Fibroblast of the aortic adventitia (primary cell): ENCODE measurements at regions not wholly inside any gene's neighbourhood (a gene's known extent, or its start where the extent isn't known, plus 50 kb on each side); places are given as distances from the start of the nearest gene placed in this dataset.

Experiments used
- DNase-seq: peaks from one replicate; pipeline ENCODE4 v3.0.0-alpha.2; 2010; ENCODE audit warnings: low read depth
- H3K4me3 ChIP-seq: 2 replicates; pipeline ENCODE4 v1.5.1; 2011; ENCODE audit warnings: low read depth, mild to moderate bottlenecking, control low read depth, low read length, moderate library complexity
- TF ChIP-seq, protein P1 (sequence below): IDR thresholded peaks from 2 replicates; pipeline ENCODE4 v1.5.1; 2011; ENCODE audit warnings: mild to moderate bottlenecking, low read length, control low read depth, inconsistent platforms; ENCODE audit not compliant: insufficient read depth

DNA sequence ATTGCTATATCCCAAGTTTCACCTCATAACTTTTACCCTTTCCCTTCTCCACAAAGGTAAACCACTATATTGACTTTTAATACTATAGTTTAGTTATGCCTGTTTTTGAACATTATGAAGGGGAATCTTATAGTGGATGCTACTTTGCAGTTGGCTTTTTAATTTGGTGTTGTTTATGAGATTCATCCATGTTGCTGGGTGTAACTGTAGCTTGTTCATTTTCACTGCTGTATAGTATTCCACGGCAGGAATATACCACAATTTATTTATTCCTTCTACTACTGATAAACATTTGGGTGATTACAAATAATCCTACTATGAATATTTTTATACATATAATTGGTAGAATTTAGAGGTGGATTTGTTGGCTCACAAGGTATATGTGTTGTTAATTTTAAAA, 88.4 kb upstream of the NALF2 start:
- TF ChIP-seq, protein P1, sequence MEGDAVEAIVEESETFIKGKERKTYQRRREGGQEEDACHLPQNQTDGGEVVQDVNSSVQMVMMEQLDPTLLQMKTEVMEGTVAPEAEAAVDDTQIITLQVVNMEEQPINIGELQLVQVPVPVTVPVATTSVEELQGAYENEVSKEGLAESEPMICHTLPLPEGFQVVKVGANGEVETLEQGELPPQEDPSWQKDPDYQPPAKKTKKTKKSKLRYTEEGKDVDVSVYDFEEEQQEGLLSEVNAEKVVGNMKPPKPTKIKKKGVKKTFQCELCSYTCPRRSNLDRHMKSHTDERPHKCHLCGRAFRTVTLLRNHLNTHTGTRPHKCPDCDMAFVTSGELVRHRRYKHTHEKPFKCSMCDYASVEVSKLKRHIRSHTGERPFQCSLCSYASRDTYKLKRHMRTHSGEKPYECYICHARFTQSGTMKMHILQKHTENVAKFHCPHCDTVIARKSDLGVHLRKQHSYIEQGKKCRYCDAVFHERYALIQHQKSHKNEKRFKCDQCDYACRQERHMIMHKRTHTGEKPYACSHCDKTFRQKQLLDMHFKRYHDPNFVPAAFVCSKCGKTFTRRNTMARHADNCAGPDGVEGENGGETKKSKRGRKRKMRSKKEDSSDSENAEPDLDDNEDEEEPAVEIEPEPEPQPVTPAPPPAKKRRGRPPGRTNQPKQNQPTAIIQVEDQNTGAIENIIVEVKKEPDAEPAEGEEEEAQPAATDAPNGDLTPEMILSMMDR = no peak
- H3K4me3 ChIP-seq = no peak overlapping the region
- DNase-seq = no peak

DNA sequence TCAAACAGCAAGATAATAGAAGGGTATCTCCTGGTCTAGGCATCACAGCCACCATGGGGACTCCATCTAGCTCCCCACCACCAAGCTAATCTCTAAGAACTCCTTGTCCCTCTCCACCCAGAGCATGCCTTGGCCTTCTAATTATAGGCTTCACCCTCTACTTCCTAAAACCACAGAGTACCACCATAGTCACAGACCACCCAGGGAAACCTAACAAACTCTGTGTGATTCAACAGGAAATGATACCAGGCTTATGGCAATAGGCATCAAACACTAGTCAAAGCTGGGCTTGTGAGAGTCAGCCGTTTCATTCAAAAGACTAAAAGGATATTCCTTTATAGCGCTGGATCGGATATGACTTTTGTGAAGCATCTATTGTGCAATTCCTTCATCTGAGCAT, 91.5 kb upstream of the NALF2 start:
- no peak for DNase-seq
- TF ChIP-seq, protein P1 = no peak
- H3K4me3 ChIP-seq = no peak overlapping the region

DNA sequence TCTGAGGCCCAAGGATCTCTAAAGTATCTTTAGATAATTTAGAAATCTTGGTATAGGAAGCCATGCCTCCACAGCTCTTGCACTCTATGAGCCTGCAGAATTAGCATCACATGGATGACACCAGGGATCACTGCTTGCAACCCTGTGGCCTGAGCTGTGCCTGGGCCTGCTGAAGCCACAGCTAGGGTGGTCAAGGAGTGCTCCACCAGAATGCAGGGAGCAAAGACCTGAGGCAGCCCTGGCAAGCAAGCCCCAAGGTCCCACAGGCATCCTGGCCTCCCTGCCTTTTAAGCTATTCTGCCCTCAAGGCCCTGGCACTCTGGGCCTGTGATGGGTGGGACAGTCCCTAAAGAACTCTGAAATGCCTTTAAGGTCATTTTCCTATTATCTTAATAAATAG, 105.2 kb upstream of the NALF2 start:
- DNase-seq = no peak
- TF ChIP-seq, protein P1 = no peak
- no peak overlapping the region for H3K4me3 ChIP-seq

DNA sequence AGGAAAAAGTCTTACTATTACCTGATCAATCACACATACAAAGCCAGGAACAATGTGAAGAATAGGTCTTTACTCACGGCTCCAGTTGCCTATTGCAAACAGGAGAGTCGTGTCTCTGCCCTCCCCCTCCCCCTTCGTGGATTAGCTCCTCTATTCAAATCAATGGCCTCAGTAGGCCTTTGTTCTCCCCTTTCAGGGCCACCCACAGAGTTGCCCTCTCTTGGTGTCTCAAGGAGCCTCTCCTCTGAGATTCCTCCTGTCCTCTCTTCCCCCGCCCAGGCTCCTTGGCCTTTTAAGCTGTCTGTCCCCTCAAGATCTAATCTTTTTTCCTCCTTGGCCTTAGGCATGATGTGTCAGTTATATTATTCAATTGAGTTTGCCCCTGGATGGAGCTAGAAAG, 107.2 kb upstream of the NALF2 start:
- DNase-seq = no peak
- TF ChIP-seq, protein P1 = no peak
- H3K4me3 ChIP-seq = no peak overlapping the region

DNA sequence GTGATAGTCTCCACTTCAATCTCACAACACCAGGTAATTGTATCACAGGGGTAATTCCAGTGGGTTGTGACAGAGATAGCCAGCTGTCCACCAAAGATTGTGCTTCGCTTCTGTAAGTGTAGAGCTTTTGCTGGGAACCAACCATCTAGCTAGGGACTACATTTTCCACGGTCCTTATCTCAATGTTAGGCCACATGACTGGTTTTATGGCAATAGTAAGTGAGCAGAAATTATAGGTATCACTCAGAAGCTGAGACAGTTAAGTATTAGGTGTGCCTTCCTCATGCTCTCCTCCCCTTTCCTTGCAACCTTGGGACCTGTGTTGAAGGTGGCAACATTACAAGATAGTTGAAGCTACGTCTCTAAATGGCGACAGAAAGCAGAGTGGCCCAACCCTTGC, 108.8 kb upstream of the NALF2 start:
- H3K4me3 ChIP-seq = no peak overlapping the region
- no peak for DNase-seq
- TF ChIP-seq, protein P1 = no peak

DNA sequence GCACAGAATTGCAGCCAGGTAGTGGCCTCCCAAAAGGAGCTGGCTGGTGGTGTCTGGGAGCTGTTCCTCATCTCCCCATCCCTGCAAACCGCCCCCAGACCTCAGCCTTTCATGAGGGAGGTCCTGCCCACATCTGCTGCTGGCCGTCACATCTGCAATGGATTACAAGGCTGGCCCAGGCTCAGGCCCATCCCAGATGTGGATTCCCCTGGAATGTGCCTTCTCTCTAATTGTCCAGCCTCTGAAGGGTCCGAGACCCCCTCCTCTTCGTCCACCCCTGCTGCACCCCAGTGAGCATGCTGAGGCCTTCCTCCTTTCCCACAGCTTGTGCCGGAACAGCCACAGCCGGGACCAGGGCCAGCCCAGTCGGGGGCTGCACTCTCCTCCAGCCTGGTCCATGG, 115.0 kb upstream of the NALF2 start:
- no peak for DNase-seq
- H3K4me3 ChIP-seq = no peak overlapping the region
- TF ChIP-seq, protein P1 = no peak

DNA sequence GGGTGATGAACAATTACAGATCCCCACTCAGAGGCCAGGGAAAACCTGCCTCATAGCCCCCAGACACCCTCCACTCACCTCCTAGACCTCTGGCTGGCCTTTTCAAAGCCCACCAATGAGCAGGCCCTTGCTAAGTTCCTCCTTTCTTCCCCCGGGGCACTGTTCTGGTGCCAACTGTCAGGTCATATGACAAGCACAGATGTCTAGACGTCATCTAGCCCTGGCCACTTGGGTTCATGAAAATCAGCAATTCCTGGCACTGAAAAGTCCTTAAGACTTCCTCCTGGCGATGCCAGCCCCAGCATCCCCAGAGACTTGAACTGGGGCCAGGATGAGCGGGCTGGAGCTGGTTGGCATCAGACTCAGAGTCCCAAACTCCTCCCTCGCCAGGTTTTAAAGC, 115.6 kb upstream of the NALF2 start:
- no peak for DNase-seq
- TF ChIP-seq, protein P1 = no peak
- no peak overlapping the region for H3K4me3 ChIP-seq
